ENCODE measurements at regions not wholly inside any gene's neighbourhood (a gene's known extent, or its start where the extent isn't known, plus 50 kb on each side); places are given as distances from the start of the nearest gene placed in this dataset.

GRCh38 chr1:221634606-221635005 is 107.3 kb downstream of the DUSP10 start:
- H3K4me3 ChIP-seq: no peak overlapping the region
- H3K36me3 ChIP-seq: no peaks in the 10 kb centered on the region
- H3K9me3 ChIP-seq: no peaks in the 10 kb centered on the region
- H3K27me3 ChIP-seq: no peaks in the 10 kb centered on the region
- no peak overlapping the region for H3K27ac ChIP-seq
- no peak for DNase-seq (ENCODE audit: low spot score)
- peaks cover 0 to 8% of the 10 kb centered on the region in 2 donors for H3K4me1 ChIP-seq
- no peak for TF ChIP-seq CTCF (IDR thresholded peaks at IDR 0.05)

GRCh38 chr1:221635305-221635704 is 106.6 kb downstream of the DUSP10 start:
- no peaks in the 10 kb centered on the region for H3K27me3 ChIP-seq
- no peaks in the 10 kb centered on the region for H3K36me3 ChIP-seq
- no peak overlapping the region for H3K27ac ChIP-seq
- H3K4me3 ChIP-seq: no peak overlapping the region
- no peaks in the 10 kb centered on the region for H3K9me3 ChIP-seq
- TF ChIP-seq CTCF (IDR thresholded peaks at IDR 0.05): no peak
- peaks cover 0 to 8% of the 10 kb centered on the region in 2 donors for H3K4me1 ChIP-seq
- no peak for DNase-seq (ENCODE audit: low spot score)

- Histone ChIP-seq H3K27ac (no peak overlapping the region), H3K9me3 (no peaks in the 10 kb centered on the region), H3K27me3 (no peaks in the 10 kb centered on the region), H3K4me3 (no peak overlapping the region), H3K4me1 (peaks cover 0 to 8% of the 10 kb centered on the region in 2 donors), H3K36me3 (no peaks in the 10 kb centered on the region)
- DNase-seq (ENCODE audit: low spot score): no peak
- TF ChIP-seq CTCF (IDR thresholded peaks at IDR 0.05): no peak
These were observed 105.8 kb downstream of the DUSP10 start for GRCh38 chr1:221636096-221636495.

GRCh38 chr1:221636967-221637366 is 104.9 kb downstream of the DUSP10 start:
- Histone ChIP-seq H3K27ac (no peak overlapping the region), H3K9me3 (no peaks in the 10 kb centered on the region), H3K27me3 (no peaks in the 10 kb centered on the region), H3K36me3 (no peaks in the 10 kb centered on the region), H3K4me3 (no peak overlapping the region), H3K4me1 (peaks cover 0 to 8% of the 10 kb centered on the region in 2 donors)
- no peak for DNase-seq (ENCODE audit: low spot score)
- no peak for TF ChIP-seq CTCF (IDR thresholded peaks at IDR 0.05)

- Histone ChIP-seq H3K36me3 (no peaks in the 10 kb centered on the region), H3K27ac (no peak overlapping the region), H3K27me3 (no peaks in the 10 kb centered on the region), H3K9me3 (no peaks in the 10 kb centered on the region), H3K4me1 (peaks cover 0 to 8% of the 10 kb centered on the region in 2 donors), H3K4me3 (no peak overlapping the region)
- TF ChIP-seq CTCF (IDR thresholded peaks at IDR 0.05): peak in 1 of 2 donors; percentile 32
- DNase-seq (ENCODE audit: low spot score): no peak
These were observed 104.2 kb downstream of the DUSP10 start for GRCh38 chr1:221637641-221638041.

- Histone ChIP-seq H3K36me3 (no peaks in the 10 kb centered on the region), H3K27me3 (no peaks in the 10 kb centered on the region), H3K27ac (no peak overlapping the region), H3K4me1 (peaks cover 0 to 8% of the 10 kb centered on the region in 2 donors), H3K4me3 (no peak overlapping the region), H3K9me3 (no peaks in the 10 kb centered on the region)
- no peak for TF ChIP-seq CTCF (IDR thresholded peaks at IDR 0.05)
- no peak for DNase-seq (ENCODE audit: low spot score)
These were observed 103.3 kb downstream of the DUSP10 start for GRCh38 chr1:221638595-221638994.
